Fibroblast of skin of back (primary cell): ENCODE measurements at regions not wholly inside any gene's neighbourhood (a gene's known extent, or its start where the extent isn't known, plus 50 kb on each side); places are given as distances from the start of the nearest gene placed in this dataset.

Source experiments
- DNase-seq: peaks from one replicate; pipeline ENCODE4 v3.0.0-alpha.2; 2013

GRCh38 chr14:36245223-36245622, 68.7 kb upstream of the PTCSC3 start:
- DNase-seq = no peak

DNA sequence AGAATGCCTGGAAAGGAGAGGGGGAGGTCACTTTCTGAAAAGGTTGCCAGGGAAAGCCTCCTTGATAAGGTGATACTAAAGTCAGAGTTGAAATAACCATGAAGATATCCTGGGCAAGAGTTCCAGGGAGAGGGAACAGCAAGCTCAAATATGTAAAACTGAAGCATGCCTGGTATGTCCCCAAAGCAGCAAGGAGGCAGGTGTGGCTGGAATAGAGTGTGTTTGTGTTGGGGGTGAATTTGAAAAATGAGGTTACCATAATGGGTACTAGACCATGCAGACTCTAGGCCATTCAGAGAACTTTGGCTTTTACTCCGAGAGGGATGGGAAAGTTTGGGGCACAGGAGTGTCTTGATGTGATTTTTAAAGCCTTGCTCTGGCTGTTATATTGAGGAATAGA, 66.7 kb upstream of the PTCSC3 start:
- no peak for DNase-seq

DNA sequence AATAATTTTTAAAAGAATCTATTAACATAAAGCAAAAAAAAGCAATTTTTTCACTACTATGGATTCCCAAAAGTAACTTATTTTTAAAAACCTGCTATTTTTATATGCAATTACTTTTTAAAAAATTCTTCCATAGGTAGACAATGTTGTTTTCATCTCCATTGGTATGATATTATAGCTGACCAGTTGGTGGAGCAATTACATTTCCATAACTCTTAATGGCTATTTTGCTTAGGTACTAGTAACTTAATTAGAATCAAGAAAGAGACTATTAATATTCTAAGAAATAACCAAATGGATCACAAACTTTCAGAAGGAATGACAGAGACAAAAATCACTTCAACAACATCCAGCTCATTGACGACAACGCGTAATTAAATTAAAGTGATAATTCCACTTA, 64.7 kb upstream of the PTCSC3 start:
- DNase-seq = no peak

DNA sequence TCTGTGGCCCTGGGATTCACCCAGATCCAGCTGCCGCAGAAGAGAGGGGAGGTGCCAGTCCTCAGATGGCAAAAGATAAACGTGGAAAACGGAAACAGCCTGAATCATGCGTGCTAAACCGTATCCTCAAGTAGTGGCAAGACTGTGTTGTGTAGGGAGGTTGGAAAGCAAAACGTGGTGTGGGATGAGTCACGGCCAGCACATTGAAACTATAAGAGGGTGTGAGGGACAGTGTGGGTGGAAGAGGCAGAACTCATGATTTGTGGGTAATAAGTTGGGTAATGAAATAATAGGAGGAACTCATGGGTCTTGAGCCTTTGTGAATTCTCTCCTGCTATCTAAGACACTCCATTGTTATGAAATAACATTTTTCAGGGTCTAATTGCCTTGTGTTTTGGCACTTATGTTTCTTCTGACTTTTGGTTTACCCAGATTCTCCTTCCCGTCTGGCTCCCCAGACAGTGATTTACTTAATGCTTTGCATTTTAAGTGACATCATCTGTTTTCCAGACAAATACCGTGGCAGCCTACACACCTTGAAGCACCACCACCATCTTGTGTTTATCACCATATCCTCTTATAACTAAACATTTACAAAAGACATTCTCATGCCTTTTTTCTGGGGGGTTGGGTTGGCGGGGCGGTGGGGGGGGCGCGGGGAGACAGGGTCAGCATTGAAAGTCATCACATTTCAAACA, 62.3 kb upstream of the PTCSC3 start:
- DNase-seq = peak; percentile 7

DNA sequence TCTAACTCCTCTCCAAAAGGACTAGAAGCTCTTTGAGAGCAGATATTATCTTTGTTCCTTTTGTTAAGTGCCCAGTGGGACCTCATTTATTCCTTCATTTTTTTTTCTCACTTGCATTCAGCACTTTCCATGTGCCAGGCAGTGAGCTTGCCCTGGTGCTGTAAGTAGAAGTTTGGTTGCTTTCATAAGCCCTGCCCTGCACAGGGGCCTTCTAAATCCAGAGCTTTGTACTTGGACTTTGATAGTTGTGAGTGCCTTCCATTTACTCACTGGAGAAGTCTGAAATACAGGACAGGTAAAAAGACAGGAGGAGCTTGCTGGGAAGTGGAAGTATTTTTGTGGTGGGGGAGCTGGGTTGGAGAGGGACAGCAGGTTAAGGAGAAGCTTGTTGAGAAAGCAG, 56.7 kb upstream of the PTCSC3 start:
- DNase-seq = no peak

GRCh38 chr14:36229262-36229661, 52.7 kb upstream of the PTCSC3 start:
- peak; percentile 12 for DNase-seq

DNA sequence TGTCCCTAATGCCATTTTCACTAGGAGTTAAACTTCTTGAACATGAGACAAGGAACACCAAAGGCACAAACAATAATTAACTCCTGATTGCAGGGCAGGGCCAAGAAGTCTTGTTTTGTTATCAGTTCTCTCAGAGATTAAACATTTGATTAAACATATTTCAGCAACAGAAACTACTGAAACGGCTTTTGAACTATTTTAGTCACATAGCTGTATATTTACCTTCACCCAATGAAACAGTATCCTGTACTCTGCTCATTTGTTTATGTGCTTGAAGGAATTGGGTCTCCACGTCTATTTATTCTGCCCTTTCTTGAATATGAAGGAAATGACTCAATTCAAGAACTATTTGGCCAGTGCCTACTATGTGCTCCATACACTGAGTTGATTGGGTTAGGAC, 51.3 kb upstream of the PTCSC3 start:
- DNase-seq = no peak

DNA sequence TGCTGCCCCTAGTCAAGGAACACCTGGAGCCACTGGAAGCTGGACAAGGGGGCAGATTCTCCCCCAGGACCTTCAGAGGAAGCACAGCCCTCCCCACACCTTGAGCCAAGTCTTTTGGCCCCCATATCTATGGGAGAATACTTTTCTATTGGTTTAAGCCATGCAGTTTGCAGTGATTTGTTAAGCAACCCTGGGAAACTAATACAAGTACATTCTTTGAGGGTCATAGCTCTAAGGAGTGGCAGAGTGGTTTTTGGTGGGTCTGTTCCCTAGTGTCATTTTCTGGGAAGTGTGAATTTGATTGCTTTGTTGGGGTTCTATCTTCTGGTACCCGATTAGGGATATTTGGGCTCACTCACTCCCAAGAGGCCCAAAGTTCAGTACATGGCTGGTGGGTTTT, 50.8 kb upstream of the PTCSC3 start:
- DNase-seq = no peak
